Naive B cell (primary cell): ENCODE measurements at regions not wholly inside any gene's neighbourhood (a gene's known extent, or its start where the extent isn't known, plus 50 kb on each side); places are given as distances from the start of the nearest gene placed in this dataset.
"Not testable (repeated sequence)": the region's sequence is repeated elsewhere in the genome, so short reads cannot be mapped to it uniquely, and the experiment has no call there.

Experiments used
- ATAC-seq, 2 donors: fragments of 150-1000 bp; cut with Tn5 transposase; 2 replicates each; pipeline ENCODE4 v1.10.0; 2021; ENCODE audit warnings: low read depth in 2 of 2, mild to moderate bottlenecking in 2 of 2, moderate library complexity in 2 of 2
- DNase-seq: peaks from one replicate; pipeline ENCODE4 v3.0.0; 2022
- H3K27ac Mint-ChIP-seq, 6 donors: one replicate each; pipeline ENCODE4 v1.8.0; 2020 to 2022; ENCODE audit warnings: mild to moderate bottlenecking in 6 of 6, mixed read lengths in 6 of 6, moderate library complexity in 5 of 6, inconsistent platforms in 2 of 6
- H3K27me3 Mint-ChIP-seq, 3 donors: one replicate each; pipeline ENCODE4 v1.8.0; 2021 to 2022; ENCODE audit warnings: mixed read lengths in 3 of 3, mild to moderate bottlenecking in 1 of 3
- H3K36me3 Mint-ChIP-seq, 2 donors: one replicate each; pipeline ENCODE4 v1.8.0; 2020 to 2022; ENCODE audit warnings: mixed read lengths in 2 of 2, inconsistent platforms in 1 of 2, mild to moderate bottlenecking in 1 of 2
- H3K4me1 Mint-ChIP-seq, 3 donors: one replicate each; pipeline ENCODE4 v1.8.0; 2020 to 2022; ENCODE audit warnings: mixed read lengths in 3 of 3, inconsistent platforms in 1 of 3, mild to moderate bottlenecking in 1 of 3, moderate library complexity in 1 of 3
- H3K4me3 Mint-ChIP-seq, 8 donors: one replicate each; pipeline ENCODE4 v1.8.0; 2020 to 2022; ENCODE audit warnings: mild to moderate bottlenecking in 8 of 8, mixed read lengths in 8 of 8, moderate library complexity in 8 of 8, inconsistent platforms in 2 of 8
- H3K9me3 Mint-ChIP-seq, 7 donors: one replicate each; pipeline ENCODE4 v1.8.0; 2020 to 2022; ENCODE audit warnings: mixed read lengths in 7 of 7, mild to moderate bottlenecking in 5 of 7, inconsistent platforms in 2 of 7, moderate library complexity in 1 of 7

GRCh38 chr5:104539618-104540350, 977.2 kb upstream of the NUDT12 start:
- H3K36me3 Mint-ChIP-seq = no peaks in the 10 kb centered on the region
- H3K9me3 Mint-ChIP-seq = peaks cover 0 to 11% (median under 1%) of the 10 kb centered on the region in 7 donors
- H3K27me3 Mint-ChIP-seq = no peaks in the 10 kb centered on the region
- no peak overlapping the region for H3K27ac Mint-ChIP-seq
- no peaks in the 10 kb centered on the region for H3K4me1 Mint-ChIP-seq
- DNase-seq (no peak), ATAC-seq (no peak)
- no peak overlapping the region for H3K4me3 Mint-ChIP-seq

GRCh38 chr5:104538734-104539133, 976.1 kb upstream of the NUDT12 start:
- no peak for ATAC-seq
- no peak for DNase-seq
- H3K9me3 Mint-ChIP-seq = peaks cover 0 to 13% (median 2%) of the 10 kb centered on the region in 7 donors
- no peak overlapping the region for H3K4me3 Mint-ChIP-seq
- H3K4me1 Mint-ChIP-seq = no peaks in the 10 kb centered on the region
- H3K36me3 Mint-ChIP-seq = no peaks in the 10 kb centered on the region
- no peaks in the 10 kb centered on the region for H3K27me3 Mint-ChIP-seq
- H3K27ac Mint-ChIP-seq = no peak overlapping the region

- Mint-ChIP-seq H3K4me1 (no peaks in the 10 kb centered on the region), H3K4me3 (no peak overlapping the region), H3K27me3 (no peaks in the 10 kb centered on the region), H3K9me3 (peaks cover 0 to 7% (median 5%) of the 10 kb centered on the region in 7 donors), H3K27ac (no peak overlapping the region), H3K36me3 (no peaks in the 10 kb centered on the region)
- ATAC-seq (no peak), DNase-seq (no peak)
These were observed 970.9 kb upstream of the NUDT12 start for GRCh38 chr5:104533498-104533897.

DNA sequence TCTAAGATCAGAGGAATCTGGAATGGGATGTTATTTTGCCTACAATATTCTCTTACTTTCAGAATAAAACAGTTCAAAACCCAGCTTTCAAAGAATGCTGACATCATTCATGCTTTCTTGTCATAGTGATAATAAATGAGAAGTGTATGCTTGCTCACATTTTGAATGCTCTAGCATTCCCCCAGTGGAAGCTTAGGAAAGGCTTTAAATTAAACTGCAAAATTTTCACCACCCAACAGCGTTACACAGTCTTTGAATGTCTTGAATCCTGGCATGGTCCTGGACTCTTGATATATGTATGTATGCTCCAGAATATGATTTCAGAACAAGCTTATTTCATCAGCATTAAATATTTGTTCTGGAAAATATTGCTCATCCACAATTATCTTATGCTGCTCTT, 964.3 kb upstream of the NUDT12 start:
- Mint-ChIP-seq H3K36me3 (no peaks in the 10 kb centered on the region), H3K4me1 (no peaks in the 10 kb centered on the region), H3K27me3 (no peaks in the 10 kb centered on the region), H3K27ac (no peak overlapping the region), H3K9me3 (peaks cover 0 to 5% (median 3%) of the 10 kb centered on the region in 7 donors), H3K4me3 (no peak overlapping the region)
- ATAC-seq (no peak), DNase-seq (no peak)

DNA sequence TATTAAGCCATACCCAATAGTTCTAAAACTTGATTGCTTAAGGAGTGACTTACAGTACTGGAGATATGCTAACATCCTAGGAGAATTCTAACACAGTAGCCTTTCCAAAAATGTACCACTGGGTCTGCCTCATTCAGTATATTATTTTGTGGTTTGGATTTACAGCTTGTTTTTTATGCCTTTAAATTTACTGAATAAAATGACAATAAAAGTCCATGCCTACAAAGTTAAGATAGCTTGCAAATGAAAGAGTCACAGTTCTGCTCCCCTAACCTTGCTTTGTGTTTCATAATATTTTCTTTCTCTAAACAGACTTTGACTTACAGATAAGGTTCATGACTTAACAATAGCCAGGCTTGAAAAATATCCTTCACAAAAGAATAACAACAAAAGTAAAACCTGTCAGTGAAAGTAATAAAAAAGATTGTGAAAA, 951.1 kb upstream of the NUDT12 start:
- Mint-ChIP-seq H3K27me3 (no peaks in the 10 kb centered on the region), H3K27ac (no peak overlapping the region), H3K4me3 (no peak overlapping the region), H3K36me3 (no peaks in the 10 kb centered on the region), H3K9me3 (peaks cover 0 to 19% (median 6%) of the 10 kb centered on the region in 7 donors), H3K4me1 (no peaks in the 10 kb centered on the region)
- ATAC-seq = no peak
- DNase-seq = no peak

DNA sequence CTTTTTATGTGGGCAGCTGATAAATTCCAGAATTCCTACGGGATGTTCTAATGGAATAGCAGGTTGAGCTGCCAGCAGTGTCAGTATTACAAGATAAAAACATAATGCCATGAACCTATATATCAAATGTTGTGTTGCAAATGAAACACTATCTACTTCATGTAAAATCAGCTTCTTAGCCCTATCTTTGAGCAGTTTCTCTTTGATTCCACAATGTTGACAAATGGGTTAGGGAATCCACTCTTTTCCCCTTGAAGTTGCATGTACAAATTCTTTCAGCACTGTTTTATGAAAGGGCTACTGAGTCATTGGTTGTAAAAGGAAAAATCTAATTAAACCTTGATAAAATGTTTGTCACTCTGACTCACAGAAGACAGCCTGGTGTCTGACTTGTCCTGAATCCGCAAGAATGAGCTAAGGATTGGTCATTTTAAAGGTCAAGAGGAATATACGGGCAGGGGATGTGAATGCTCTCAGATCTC, 950.6 kb upstream of the NUDT12 start:
- ATAC-seq = no peak
- H3K36me3 Mint-ChIP-seq = no peaks in the 10 kb centered on the region
- no peak for DNase-seq
- H3K27me3 Mint-ChIP-seq = no peaks in the 10 kb centered on the region
- peaks cover 0 to 24% (median 10%) of the 10 kb centered on the region in 7 donors for H3K9me3 Mint-ChIP-seq
- no peak overlapping the region for H3K27ac Mint-ChIP-seq
- H3K4me1 Mint-ChIP-seq = no peaks in the 10 kb centered on the region
- H3K4me3 Mint-ChIP-seq = no peak overlapping the region

DNA sequence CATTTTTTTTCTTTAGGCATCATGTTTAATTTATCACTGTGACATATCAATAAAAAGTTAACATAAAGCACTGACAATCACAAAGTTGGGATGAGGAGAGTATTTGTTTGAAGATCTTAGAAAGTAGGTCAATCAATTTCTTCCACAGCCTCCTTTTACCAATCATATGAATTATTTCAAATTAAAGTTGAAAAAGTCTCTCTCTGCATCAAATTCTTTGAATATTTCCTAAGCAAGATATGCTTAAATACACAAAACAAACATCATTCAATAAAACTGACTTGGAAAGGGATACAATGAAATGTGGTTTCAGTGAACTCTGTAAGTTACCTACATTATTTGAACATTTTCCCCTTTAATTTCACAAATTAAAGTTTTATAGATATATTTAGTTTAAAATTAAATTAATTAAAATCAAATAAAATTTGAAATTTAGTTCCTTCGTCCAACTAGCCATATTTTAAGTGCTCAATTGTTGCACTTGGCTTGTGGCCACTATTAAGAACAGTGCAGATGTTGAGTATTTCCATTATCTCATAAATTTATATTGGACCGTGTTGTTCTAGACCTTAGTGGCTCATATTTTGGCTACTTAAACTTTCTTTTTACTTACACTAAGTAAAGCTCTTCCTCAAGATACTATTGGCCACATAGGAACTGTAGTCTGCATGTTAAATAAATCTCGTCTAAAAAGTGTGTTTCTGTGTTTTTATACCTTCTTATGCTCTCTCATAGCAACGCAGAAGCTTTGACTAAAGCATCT, 949.7 kb upstream of the NUDT12 start:
- no peak overlapping the region for H3K27ac Mint-ChIP-seq
- H3K36me3 Mint-ChIP-seq = no peaks in the 10 kb centered on the region
- H3K27me3 Mint-ChIP-seq = no peaks in the 10 kb centered on the region
- ATAC-seq (no peak), DNase-seq (no peak)
- no peaks in the 10 kb centered on the region for H3K4me1 Mint-ChIP-seq
- H3K4me3 Mint-ChIP-seq = no peak overlapping the region
- peaks cover 0 to 25% (median 10%) of the 10 kb centered on the region in 7 donors for H3K9me3 Mint-ChIP-seq

GRCh38 chr5:104498281-104498680, 935.7 kb upstream of the NUDT12 start:
- no peak for ATAC-seq
- Mint-ChIP-seq H3K36me3 (no peaks in the 10 kb centered on the region), H3K27me3 (no peaks in the 10 kb centered on the region), H3K27ac (no peak overlapping the region), H3K4me3 (no peak overlapping the region), H3K9me3 (peaks cover 0 to 15% (median 0%) of the 10 kb centered on the region in 7 donors), H3K4me1 (no peaks in the 10 kb centered on the region)
- DNase-seq = no peak

- ATAC-seq (no peak), DNase-seq (no peak)
- Mint-ChIP-seq H3K9me3 (peaks cover 0 to 8% (median 0%) of the 10 kb centered on the region in 7 donors), H3K27me3 (no peaks in the 10 kb centered on the region), H3K27ac (no peak overlapping the region), H3K4me1 (no peaks in the 10 kb centered on the region), H3K36me3 (no peaks in the 10 kb centered on the region), H3K4me3 (no peak overlapping the region)
These were observed 931.5 kb upstream of the NUDT12 start for GRCh38 chr5:104494083-104494482.

DNA sequence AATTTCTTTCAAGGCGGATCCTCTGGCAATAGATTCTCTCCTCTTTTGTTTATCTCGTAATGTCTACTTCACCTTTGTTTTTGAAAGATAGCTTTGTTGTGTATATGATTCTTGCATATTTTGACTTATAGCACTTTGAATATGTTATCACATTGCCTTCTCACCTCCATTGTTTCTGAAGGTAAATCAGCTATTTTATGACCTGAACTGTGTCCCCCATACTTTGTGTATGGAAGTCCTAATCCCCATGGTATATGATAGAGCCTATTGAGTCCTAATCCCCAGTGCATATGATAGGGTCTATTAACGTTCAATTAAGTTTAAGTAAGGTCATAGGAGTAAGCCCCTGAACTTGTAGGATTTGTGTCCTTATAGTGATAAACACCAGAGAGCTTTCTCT, 910.2 kb upstream of the NUDT12 start:
- H3K36me3 Mint-ChIP-seq = no peaks in the 10 kb centered on the region
- H3K9me3 Mint-ChIP-seq = peaks cover 2 to 32% (median 6%) of the 10 kb centered on the region in 7 donors
- H3K4me3 Mint-ChIP-seq = no peak overlapping the region
- no peaks in the 10 kb centered on the region for H3K27me3 Mint-ChIP-seq
- H3K4me1 Mint-ChIP-seq = no peaks in the 10 kb centered on the region
- ATAC-seq (no peak), DNase-seq (no peak)
- H3K27ac Mint-ChIP-seq = no peak overlapping the region

DNA sequence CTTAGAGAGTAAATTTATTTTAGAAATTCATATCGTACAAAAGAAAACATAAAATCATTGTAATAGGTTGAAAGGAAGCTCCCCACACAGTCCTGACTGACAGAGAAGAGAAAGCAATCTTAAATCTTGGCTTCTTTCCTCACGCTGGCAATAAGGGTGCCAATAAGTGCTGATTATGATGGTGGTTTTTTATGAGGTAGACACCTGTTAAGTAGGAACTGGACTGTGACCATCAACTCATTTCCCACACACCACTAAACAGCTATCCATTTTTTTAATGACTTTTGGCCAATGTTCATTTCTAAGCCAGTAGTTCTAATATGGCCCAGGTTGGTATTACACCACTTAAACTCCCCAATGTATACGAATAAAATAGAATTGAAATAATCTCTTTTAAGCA, 893.5 kb upstream of the NUDT12 start:
- no peaks in the 10 kb centered on the region for H3K36me3 Mint-ChIP-seq
- H3K27ac Mint-ChIP-seq = no peak overlapping the region
- H3K27me3 Mint-ChIP-seq = no peaks in the 10 kb centered on the region
- DNase-seq (no peak), ATAC-seq (no peak)
- peaks cover 0 to 16% (median 8%) of the 10 kb centered on the region in 7 donors for H3K9me3 Mint-ChIP-seq
- no peaks in the 10 kb centered on the region for H3K4me1 Mint-ChIP-seq
- no peak overlapping the region for H3K4me3 Mint-ChIP-seq

DNA sequence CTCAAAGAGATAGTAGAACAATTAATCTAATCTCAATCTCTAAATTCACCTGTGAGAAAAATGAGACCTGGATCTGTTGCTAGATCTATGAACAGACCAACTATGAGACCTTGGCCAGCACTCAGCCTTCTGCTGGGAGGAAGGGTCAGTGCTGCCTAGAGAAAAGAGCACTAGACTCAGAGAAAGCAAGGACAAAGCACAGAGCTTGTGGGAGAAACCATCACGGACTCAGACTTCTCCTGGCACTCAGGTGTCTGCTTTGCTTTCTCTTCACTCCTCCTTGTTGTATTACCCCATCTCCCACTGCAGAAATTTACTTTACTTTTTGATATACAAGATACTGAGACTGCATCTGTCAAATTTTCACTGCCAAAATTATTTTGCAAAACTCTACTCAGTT, 890.0 kb upstream of the NUDT12 start:
- H3K36me3 Mint-ChIP-seq = no peaks in the 10 kb centered on the region
- peaks cover 0 to 12% (median 4%) of the 10 kb centered on the region in 7 donors for H3K9me3 Mint-ChIP-seq
- H3K27me3 Mint-ChIP-seq = no peaks in the 10 kb centered on the region
- ATAC-seq (no peak), DNase-seq (no peak)
- no peak overlapping the region for H3K27ac Mint-ChIP-seq
- no peaks in the 10 kb centered on the region for H3K4me1 Mint-ChIP-seq
- no peak overlapping the region for H3K4me3 Mint-ChIP-seq

DNA sequence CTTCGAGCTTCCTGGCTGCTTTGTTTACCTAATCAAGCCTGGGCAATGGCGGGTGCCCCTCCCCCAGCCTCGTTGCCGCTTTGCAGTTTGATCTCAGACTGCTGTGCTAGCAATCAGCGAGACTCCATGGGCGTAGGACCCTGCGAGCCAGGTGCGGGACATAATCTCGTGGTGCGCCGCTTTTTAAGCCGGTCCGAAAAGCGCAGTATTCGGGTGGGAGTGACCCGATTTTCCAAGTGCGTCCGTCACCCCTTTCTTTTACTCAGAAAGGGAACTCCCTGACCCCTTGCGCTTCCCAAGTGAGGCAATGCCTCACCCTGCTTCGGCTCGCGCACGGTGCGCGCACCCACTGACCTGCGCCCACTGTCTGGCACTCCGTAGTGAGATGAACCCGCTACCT, 889.3 kb upstream of the NUDT12 start:
- not testable (repeated sequence) for H3K36me3 Mint-ChIP-seq, H3K4me3 Mint-ChIP-seq, ATAC-seq, DNase-seq, H3K27ac Mint-ChIP-seq, H3K4me1 Mint-ChIP-seq, H3K27me3 Mint-ChIP-seq
- H3K9me3 Mint-ChIP-seq = peaks cover 0 to 12% (median 4%) of the 10 kb centered on the region in 7 donors

GRCh38 chr5:104444656-104445055, 882.1 kb upstream of the NUDT12 start:
- H3K27ac Mint-ChIP-seq = no peak overlapping the region
- DNase-seq (no peak), ATAC-seq (no peak)
- H3K4me1 Mint-ChIP-seq = no peaks in the 10 kb centered on the region
- no peak overlapping the region for H3K4me3 Mint-ChIP-seq
- H3K27me3 Mint-ChIP-seq = no peaks in the 10 kb centered on the region
- no peaks in the 10 kb centered on the region for H3K36me3 Mint-ChIP-seq
- peaks cover 0 to 5% (median 0%) of the 10 kb centered on the region in 7 donors for H3K9me3 Mint-ChIP-seq
